ENCODE measurements at regions not wholly inside any gene's neighbourhood (a gene's known extent, or its start where the extent isn't known, plus 50 kb on each side); places are given as distances from the start of the nearest gene placed in this dataset.

GRCh38 chr1:69433073-69433472, 134.6 kb upstream of the LRRC7 start:
- ChIA-PET POLR2A (no interaction called here), CTCF (no interaction called here)
- TF ChIP-seq FOXM1 (IDR thresholded peaks at IDR 0.05; ENCODE audit: borderline replicate concordance) = no peak
- TF ChIP-seq, protein P1, sequence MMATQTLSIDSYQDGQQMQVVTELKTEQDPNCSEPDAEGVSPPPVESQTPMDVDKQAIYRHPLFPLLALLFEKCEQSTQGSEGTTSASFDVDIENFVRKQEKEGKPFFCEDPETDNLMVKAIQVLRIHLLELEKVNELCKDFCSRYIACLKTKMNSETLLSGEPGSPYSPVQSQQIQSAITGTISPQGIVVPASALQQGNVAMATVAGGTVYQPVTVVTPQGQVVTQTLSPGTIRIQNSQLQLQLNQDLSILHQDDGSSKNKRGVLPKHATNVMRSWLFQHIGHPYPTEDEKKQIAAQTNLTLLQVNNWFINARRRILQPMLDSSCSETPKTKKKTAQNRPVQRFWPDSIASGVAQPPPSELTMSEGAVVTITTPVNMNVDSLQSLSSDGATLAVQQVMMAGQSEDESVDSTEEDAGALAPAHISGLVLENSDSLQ (IDR thresholded peaks at IDR 0.05) = no peak
- TF ChIP-seq SUZ12 (IDR thresholded peaks at IDR 0.05) = no peak
- no peak for TF ChIP-seq NFRKB (IDR thresholded peaks at IDR 0.05)
- TF ChIP-seq ARNT (IDR thresholded peaks at IDR 0.05) = no peak
- TF ChIP-seq ELF4 (IDR thresholded peaks at IDR 0.05) = no peak
- no peak for TF ChIP-seq LEF1 (IDR thresholded peaks at IDR 0.05; ENCODE audit: borderline replicate concordance)
- no peak for TF ChIP-seq L3MBTL2 (conservative IDR thresholded peaks at IDR 0.05)
- no peak for TF ChIP-seq FOXA1 (IDR thresholded peaks at IDR 0.05)
- TF ChIP-seq FOXK2 (IDR thresholded peaks at IDR 0.05) = no peak
- no peak for TF ChIP-seq SP1 (IDR thresholded peaks at IDR 0.05)
- TF ChIP-seq HDGF (IDR thresholded peaks at IDR 0.05; ENCODE audit: borderline replicate concordance) = no peak
- TF ChIP-seq CTBP1 (IDR thresholded peaks at IDR 0.05; ENCODE audit: borderline replicate concordance) = no peak
- no peak for TF ChIP-seq TARDBP (IDR thresholded peaks at IDR 0.05)
- TF ChIP-seq BHLHE40 (IDR thresholded peaks at IDR 0.05; ENCODE audit: borderline replicate concordance) = no peak
- TF ChIP-seq ZNF384 (IDR thresholded peaks at IDR 0.05) = no peak
- DNase-seq (ENCODE audit: extremely low spot score) = no peak

GRCh38 chr1:69436151-69436550, 131.6 kb upstream of the LRRC7 start:
- ChIA-PET CTCF (no interaction called here), POLR2A (no interaction called here)
- TF ChIP-seq SUZ12 (IDR thresholded peaks at IDR 0.05) (no peak), SP1 (IDR thresholded peaks at IDR 0.05) (no peak), BHLHE40 (IDR thresholded peaks at IDR 0.05; ENCODE audit: borderline replicate concordance) (no peak), L3MBTL2 (conservative IDR thresholded peaks at IDR 0.05) (no peak), NFRKB (IDR thresholded peaks at IDR 0.05) (no peak), FOXM1 (IDR thresholded peaks at IDR 0.05; ENCODE audit: borderline replicate concordance) (no peak)
- DNase-seq (ENCODE audit: extremely low spot score) = no peak

DNA sequence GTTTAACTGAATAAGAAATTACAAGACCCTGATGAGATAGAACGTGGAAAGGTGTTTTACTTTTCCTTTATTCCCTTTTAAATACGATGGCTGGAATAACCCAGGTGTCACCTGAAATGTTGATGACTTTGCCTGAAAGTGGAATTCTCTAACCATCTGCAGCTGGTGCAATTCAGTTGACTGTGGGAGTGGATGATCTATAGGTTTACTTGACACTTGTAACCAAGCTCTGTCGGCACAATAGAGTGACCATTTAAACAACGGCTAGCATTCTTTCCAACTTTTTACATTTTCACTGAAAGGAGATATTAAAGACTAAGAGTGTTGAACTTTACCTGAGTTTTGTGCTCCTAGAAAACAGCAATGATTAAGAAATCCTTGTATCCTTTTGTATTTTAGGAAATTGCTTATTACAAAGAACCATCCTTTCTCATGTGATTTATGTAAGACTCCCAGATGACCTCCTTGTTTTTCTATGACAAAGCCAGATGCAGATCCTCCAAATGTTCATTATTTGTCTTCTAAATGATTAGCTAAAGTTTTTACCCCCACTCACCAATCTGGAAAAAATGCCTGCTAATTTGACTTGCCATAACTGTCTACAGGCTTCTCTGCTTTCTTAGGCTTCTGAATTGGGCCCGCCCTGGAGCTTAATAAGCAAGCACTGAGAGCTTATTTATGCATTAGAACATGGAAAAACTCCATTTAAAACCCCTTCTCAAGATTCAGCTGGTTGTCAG, 129.5 kb upstream of the LRRC7 start:
- TF ChIP-seq SUZ12 (IDR thresholded peaks at IDR 0.05) = no peak
- no peak for TF ChIP-seq BHLHE40 (IDR thresholded peaks at IDR 0.05; ENCODE audit: borderline replicate concordance)
- no peak for TF ChIP-seq SP1 (IDR thresholded peaks at IDR 0.05)
- no peak for TF ChIP-seq FOXA1 (IDR thresholded peaks at IDR 0.05)
- TF ChIP-seq LEF1 (IDR thresholded peaks at IDR 0.05; ENCODE audit: borderline replicate concordance) = no peak
- TF ChIP-seq NFRKB (IDR thresholded peaks at IDR 0.05) = no peak
- no peak for TF ChIP-seq ARNT (IDR thresholded peaks at IDR 0.05)
- CTCF ChIA-PET = interaction anchor here (0.6 kb wide), 1 partner anchor 179 kb away, joined by 3 read pairs; no protein-coding TSS in a partner anchor
- no peak for DNase-seq (ENCODE audit: extremely low spot score)
- POLR2A ChIA-PET = no interaction called here

- DNase-seq (ENCODE audit: extremely low spot score) = no peak
- ChIA-PET POLR2A (no interaction called here), CTCF (no interaction called here)
- no peak for TF ChIP-seq L3MBTL2 (conservative IDR thresholded peaks at IDR 0.05)
- no peak for TF ChIP-seq ELF4 (IDR thresholded peaks at IDR 0.05)
- TF ChIP-seq FOXA1 (IDR thresholded peaks at IDR 0.05) = no peak
- no peak for TF ChIP-seq NFRKB (IDR thresholded peaks at IDR 0.05)
- no peak for TF ChIP-seq TARDBP (IDR thresholded peaks at IDR 0.05)
- no peak for TF ChIP-seq LEF1 (IDR thresholded peaks at IDR 0.05; ENCODE audit: borderline replicate concordance)
Measured at GRCh38 chr1:69441496-69441895, 126.2 kb upstream of the LRRC7 start.

- no peak for DNase-seq (ENCODE audit: extremely low spot score)
- POLR2A ChIA-PET = no interaction called here
- CTCF ChIA-PET = no interaction called here
- TF ChIP-seq BHLHE40 (IDR thresholded peaks at IDR 0.05; ENCODE audit: borderline replicate concordance) (no peak), SP1 (IDR thresholded peaks at IDR 0.05) (no peak), L3MBTL2 (conservative IDR thresholded peaks at IDR 0.05) (no peak), SUZ12 (IDR thresholded peaks at IDR 0.05) (no peak), ARNT (IDR thresholded peaks at IDR 0.05) (no peak), ELF4 (IDR thresholded peaks at IDR 0.05) (no peak), CTBP1 (IDR thresholded peaks at IDR 0.05; ENCODE audit: borderline replicate concordance) (no peak), TARDBP (IDR thresholded peaks at IDR 0.05) (no peak), FOXM1 (IDR thresholded peaks at IDR 0.05; ENCODE audit: borderline replicate concordance) (no peak), NFRKB (IDR thresholded peaks at IDR 0.05) (no peak)
Measured at GRCh38 chr1:69451196-69451595, 116.5 kb upstream of the LRRC7 start.

DNA sequence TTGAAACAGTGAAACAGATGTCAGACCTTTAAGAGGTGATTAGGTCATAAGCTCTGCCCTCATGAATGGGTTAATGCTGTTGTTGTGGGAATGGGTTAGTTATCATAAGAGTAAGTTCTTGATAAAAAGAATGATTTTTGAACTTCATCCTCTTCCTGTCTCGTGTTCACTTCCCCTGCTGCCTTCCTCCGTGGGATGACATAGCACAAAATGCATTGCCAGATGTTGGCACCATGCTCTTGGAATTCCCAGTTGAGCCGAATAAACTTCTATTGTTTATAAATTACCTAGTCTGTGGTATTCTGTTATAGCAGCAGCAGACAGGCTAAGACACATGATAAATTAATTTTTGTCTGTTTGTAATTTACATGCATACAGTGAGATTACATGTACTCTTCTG, 112.0 kb upstream of the LRRC7 start:
- DNase-seq (ENCODE audit: extremely low spot score) = no peak
- POLR2A ChIA-PET = no interaction called here
- CTCF ChIA-PET = no interaction called here
- no peak for TF ChIP-seq ELF4 (IDR thresholded peaks at IDR 0.05)
- TF ChIP-seq, protein P1 (IDR thresholded peaks at IDR 0.05) = no peak
- no peak for TF ChIP-seq BHLHE40 (IDR thresholded peaks at IDR 0.05; ENCODE audit: borderline replicate concordance)
- no peak for TF ChIP-seq FOXK2 (IDR thresholded peaks at IDR 0.05)
- no peak for TF ChIP-seq NFRKB (IDR thresholded peaks at IDR 0.05)
- no peak for TF ChIP-seq CTBP1 (IDR thresholded peaks at IDR 0.05; ENCODE audit: borderline replicate concordance)
- TF ChIP-seq ZNF384 (IDR thresholded peaks at IDR 0.05) = no peak
- no peak for TF ChIP-seq L3MBTL2 (conservative IDR thresholded peaks at IDR 0.05)
- no peak for TF ChIP-seq HDGF (IDR thresholded peaks at IDR 0.05; ENCODE audit: borderline replicate concordance)
- TF ChIP-seq SUZ12 (IDR thresholded peaks at IDR 0.05) = no peak

DNA sequence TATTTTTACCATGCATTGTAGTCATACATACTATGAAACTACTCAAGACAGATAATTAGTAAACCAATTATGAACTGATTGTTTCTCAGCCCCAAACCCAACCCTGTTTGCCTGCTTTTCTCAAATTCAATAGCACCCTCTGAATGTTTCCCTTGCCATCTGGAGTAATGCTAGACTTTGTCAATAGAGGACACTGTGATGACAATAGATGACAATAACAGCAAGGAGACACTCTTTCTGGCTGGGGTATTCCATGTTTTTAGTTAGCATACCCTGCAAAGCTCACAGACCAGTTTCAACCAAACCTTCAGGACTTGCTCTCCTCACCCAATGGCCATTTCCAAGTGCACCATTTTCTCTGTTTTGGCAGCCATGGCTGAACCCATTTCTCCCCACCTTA, 108.5 kb upstream of the LRRC7 start:
- no peak for DNase-seq (ENCODE audit: extremely low spot score)
- CTCF ChIA-PET = no interaction called here
- POLR2A ChIA-PET = no interaction called here
- TF ChIP-seq ARNT (IDR thresholded peaks at IDR 0.05) = no peak
- no peak for TF ChIP-seq FOXM1 (IDR thresholded peaks at IDR 0.05; ENCODE audit: borderline replicate concordance)
- no peak for TF ChIP-seq ZNF384 (IDR thresholded peaks at IDR 0.05)

All from HEK293T (cell line).